ENCODE measurements at regions not wholly inside any gene's neighbourhood (a gene's known extent, or its start where the extent isn't known, plus 50 kb on each side); places are given as distances from the start of the nearest gene placed in this dataset.

DNA sequence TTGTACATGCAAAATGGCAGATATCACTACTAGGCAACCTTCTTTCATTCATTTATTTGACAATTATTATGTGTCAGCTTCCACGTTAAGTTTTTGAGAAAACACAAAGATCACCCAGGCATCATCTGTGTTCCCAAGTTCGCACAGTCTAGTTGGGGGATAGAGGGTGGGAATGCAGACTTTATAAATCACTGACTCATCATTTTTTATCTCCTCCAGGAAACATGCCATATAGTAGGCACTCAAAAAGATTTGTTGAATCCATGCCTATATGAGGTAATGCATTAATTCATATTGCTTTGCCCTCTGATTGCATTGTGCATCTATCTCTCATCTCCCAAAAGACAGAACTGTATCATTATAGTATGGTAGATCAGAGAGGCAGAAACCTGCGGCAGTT lies 196.8 kb upstream of the TOX3 start:
- Histone ChIP-seq H3K4me1 (replicated peaks in 1 of 4; ENCODE audit: control insufficient read depth in 3 of 4, insufficient read depth in 4 of 4, low read length in 3 of 4) (peaks cover 4 to 12% (median 8%) of the 10 kb centered on the region in 4 experiments; a peak in 5 of 7 replicates), H3K18ac (ENCODE audit: extremely low read depth, low read length) (no peak overlapping the region), H3K27me3 (replicated peaks in 1 of 4; ENCODE audit: control insufficient read depth in 3 of 4, extremely low read depth in 1 of 4, insufficient read depth in 3 of 4, low read length in 3 of 4) (no peaks in the 10 kb centered on the region), H3K14ac (ENCODE audit: insufficient read length) (no peak overlapping the region), H4K8ac (ENCODE audit: extremely low read depth, insufficient read depth, low read length) (no peak overlapping the region), H3K56ac (replicated peaks; ENCODE audit: insufficient read length, low read depth, low read length) (no peak overlapping the region), H4K20me1 (replicated peaks in 1 of 2; ENCODE audit: control insufficient read depth in 1 of 2, insufficient read depth in 2 of 2, low read length in 2 of 2) (no peaks in the 10 kb centered on the region), H2BK12ac (ENCODE audit: low read depth, low read length) (no peak overlapping the region), H3K4me3 (ENCODE audit: extremely low read depth in 1 of 4, insufficient read depth in 2 of 4, low read depth in 3 of 4, low read length in 4 of 4) (no peak overlapping the region), H2BK15ac (ENCODE audit: low read length) (no peak overlapping the region), H2BK20ac (ENCODE audit: low read length) (no peak overlapping the region), H4K91ac (replicated peaks; ENCODE audit: insufficient read length, low read length) (no peak overlapping the region), H2BK120ac (replicated peaks; ENCODE audit: low read depth, low read length) (no peak overlapping the region), H4K5ac (ENCODE audit: insufficient read length, low read depth, low read length) (no peak overlapping the region), H3K23ac (ENCODE audit: insufficient read length) (no peak overlapping the region), H2AFZ (ENCODE audit: low read length) (no peak overlapping the region), H3K9ac (replicated peaks in 1 of 4; ENCODE audit: extremely low read depth in 1 of 4, low read depth in 3 of 4, low read length in 3 of 4) (no peak overlapping the region), H3K4me2 (ENCODE audit: insufficient read depth in 1 of 2, low read depth in 2 of 2, low read length in 2 of 2) (no peak overlapping the region), H3K79me2 (ENCODE audit: control insufficient read depth in 1 of 2, insufficient read depth in 2 of 2, low read length in 2 of 2) (no peaks in the 10 kb centered on the region), H3K9me3 (ENCODE audit: insufficient read depth in 2 of 2, low read depth in 1 of 2, low read length in 1 of 2) (no peaks in the 10 kb centered on the region), H3K79me1 (ENCODE audit: low read depth, low read length) (no peaks in the 10 kb centered on the region), H2BK5ac (ENCODE audit: low read depth, low read length) (no peak overlapping the region), H3K36me3 (ENCODE audit: control insufficient read depth in 2 of 4, insufficient read depth in 4 of 4, low read length in 3 of 4) (no peaks in the 10 kb centered on the region), H3K23me2 (ENCODE audit: low read depth, low read length) (no peaks in the 10 kb centered on the region), H2AK5ac (ENCODE audit: low read depth, low read length) (no peak overlapping the region), H3K4ac (replicated peaks; ENCODE audit: insufficient read length, low read depth, low read length) (no peak overlapping the region), H3K27ac (ENCODE audit: low read depth, low read length) (no peak overlapping the region)
- FAIRE-seq (no peak), DNase-seq (ENCODE audit: low read depth in 1 of 2, low spot score in 2 of 2) (no peak)
- 84% methylated on average over 3 of the region's 3 CpGs; no CpG with 5 or more reads in 1 of the 2 experiments for WGBS, 2 experiments (ENCODE audit: extremely low coverage in 1 of 2, insufficient coverage in 1 of 2, insufficient read length in 1 of 2, insufficient replicate concordance in 2 of 2, low coverage in 1 of 2, low lambda C conversion rate in 2 of 2, missing lambda C conversion rate in 1 of 2)
- TF ChIP-seq MAFK (IDR thresholded peaks at IDR 0.05; ENCODE audit: low read depth, low read length) (peak; percentile 81; the same call in 1 of the 2 replicates), CEBPB (IDR thresholded peaks at IDR 0.05; ENCODE audit: low read depth, low read length) (no peak)
- ChIA-PET POLR2A (ENCODE audit: partially characterized antibody) (interaction anchor here (1.1 kb wide), 1 partner anchor 8 kb away, joined by 3 read pairs; no protein-coding TSS in a partner anchor), CTCF (ENCODE audit: partially characterized antibody) (interaction anchor here (0.5 to 3.8 kb wide), 4 partner anchors 7 to 618 kb away, joined by 3 to 10 read pairs (median 3); no protein-coding TSS in a partner anchor)
